GM12878 (cell line): ENCODE measurements at regions not wholly inside any gene's neighbourhood (a gene's known extent, or its start where the extent isn't known, plus 50 kb on each side); places are given as distances from the start of the nearest gene placed in this dataset.

Source experiments
- BACH1 ChIP-seq: fragments of 450-650 bp; IDR thresholded peaks from 2 replicates; pipeline ENCODE4 v1.6.1; 2017; ENCODE audit warnings: mild to moderate bottlenecking, borderline replicate concordance
- BCL11A ChIP-seq: IDR thresholded peaks from 2 replicates; pipeline ENCODE4 v1.6.1; 2011; ENCODE audit warnings: low read depth, low read length
- DPF2 ChIP-seq: fragments of 450-650 bp; IDR thresholded peaks from 2 replicates; pipeline ENCODE4 v1.6.1; 2017; ENCODE audit warnings: mild to moderate bottlenecking
- EGR1 ChIP-seq, 2 experiments: IDR thresholded peaks; 1 replicate in 1 of 2; 2 replicates in 1 of 2; pipeline ENCODE4 v1.6.1; 2011 to 2012; ENCODE audit warnings: low read depth in 2 of 2, low read length in 2 of 2, borderline replicate concordance in 1 of 2, mild to moderate bottlenecking in 1 of 2, moderate library complexity in 1 of 2
- MXI1 ChIP-seq: fragments of 150-350 bp; IDR thresholded peaks from 2 replicates; pipeline ENCODE4 v1.6.1; 2011; ENCODE audit warnings: low read depth, mild to moderate bottlenecking, inconsistent platforms, low read length, improper control_type of control experiment
- SMAD1 ChIP-seq: fragments of 450-650 bp; IDR thresholded peaks from 2 replicates; pipeline ENCODE4 v1.6.1; 2018; ENCODE audit warnings: mild to moderate bottlenecking, low read depth; ENCODE audit not compliant: partially characterized antibody
- SP1 ChIP-seq: IDR thresholded peaks from one replicate; pipeline ENCODE4 v1.6.1; 2011; ENCODE audit warnings: low read depth, low read length
- SREBF1 ChIP-seq: IDR thresholded peaks from 2 replicates; pipeline ENCODE4 v1.6.1; 2012; ENCODE audit warnings: mild to moderate bottlenecking, low read length
- SUZ12 ChIP-seq: fragments of 200-600 bp; sonication (generic); IDR thresholded peaks from one replicate; pipeline ENCODE4 v1.6.1; 2018; ENCODE audit warnings: antibody characterized with exemption, mild to moderate bottlenecking; ENCODE audit not compliant: unreplicated experiment
- TARDBP ChIP-seq: IDR thresholded peaks from 2 replicates; pipeline ENCODE4 v1.6.1; 2016; ENCODE audit warnings: borderline replicate concordance
- TBL1XR1 ChIP-seq: IDR thresholded peaks from 2 replicates; pipeline ENCODE4 v1.6.1; 2012; ENCODE audit warnings: low read depth, low read length, improper control_type of control experiment
- TCF3 ChIP-seq: IDR thresholded peaks from 2 replicates; pipeline ENCODE4 v1.6.1; 2012; ENCODE audit warnings: low read depth, mild to moderate bottlenecking, low read length, borderline replicate concordance; ENCODE audit not compliant: insufficient read depth
- TF ChIP-seq, protein P1 (sequence below): fragments of 150-350 bp; IDR thresholded peaks from 2 replicates; pipeline ENCODE4 v1.6.1; 2016; ENCODE audit warnings: low read depth, low read length
- TF ChIP-seq, protein P2 (sequence below): fragments of 150-350 bp; IDR thresholded peaks from 2 replicates; pipeline ENCODE4 v1.6.1; 2014; ENCODE audit warnings: mild to moderate bottlenecking, low read depth, low read length
- TF ChIP-seq, protein P3 (sequence below): fragments of 450-650 bp; IDR thresholded peaks from 2 replicates; pipeline ENCODE4 v1.6.1; 2018; ENCODE audit warnings: mild to moderate bottlenecking, low read depth, moderate library complexity; ENCODE audit not compliant: partially characterized antibody
- TF ChIP-seq, protein P4 (sequence below): fragments of 450-650 bp; formaldehyde crosslinking; IDR thresholded peaks from 2 replicates; pipeline ENCODE4 v1.4.0; 2022; ENCODE audit warnings: mild to moderate bottlenecking, moderate library complexity
- TF ChIP-seq, protein P5 (sequence below): fragments of 450-650 bp; IDR thresholded peaks from 2 replicates; pipeline ENCODE4 v1.6.1; 2017; ENCODE audit warnings: low read depth, mild to moderate bottlenecking, moderate library complexity

DNA sequence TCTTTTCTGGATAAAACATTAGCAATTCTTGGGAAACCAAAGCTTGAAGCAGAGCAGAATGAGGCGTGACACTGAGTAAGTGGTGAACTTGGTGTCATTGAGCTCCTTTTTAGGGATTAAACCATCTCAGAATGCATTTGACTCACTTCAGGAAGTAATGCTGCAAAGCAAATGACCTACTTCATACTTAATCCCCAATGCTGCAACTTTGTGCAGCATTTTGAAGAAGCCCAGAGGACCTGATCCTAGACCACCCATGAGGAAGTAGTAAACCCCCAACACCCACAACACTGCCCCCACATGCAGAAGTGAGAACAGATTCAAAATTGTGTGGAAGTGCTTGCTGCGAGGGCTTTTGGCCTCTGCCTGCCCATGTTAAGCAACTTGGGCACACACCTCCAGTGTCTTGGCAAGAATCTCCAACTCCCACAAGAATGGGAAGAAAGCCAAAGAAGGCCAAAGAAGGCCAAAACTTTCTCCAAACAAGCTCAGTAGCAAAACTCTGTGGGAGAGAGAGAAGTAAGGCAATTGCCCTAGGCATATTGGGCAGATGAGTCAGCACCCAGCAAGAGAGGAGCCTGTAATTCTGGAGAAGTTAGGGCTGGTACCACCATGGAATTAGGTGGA is 69.2 kb upstream of the ETV6 start (continued):
- TF ChIP-seq, protein P1, sequence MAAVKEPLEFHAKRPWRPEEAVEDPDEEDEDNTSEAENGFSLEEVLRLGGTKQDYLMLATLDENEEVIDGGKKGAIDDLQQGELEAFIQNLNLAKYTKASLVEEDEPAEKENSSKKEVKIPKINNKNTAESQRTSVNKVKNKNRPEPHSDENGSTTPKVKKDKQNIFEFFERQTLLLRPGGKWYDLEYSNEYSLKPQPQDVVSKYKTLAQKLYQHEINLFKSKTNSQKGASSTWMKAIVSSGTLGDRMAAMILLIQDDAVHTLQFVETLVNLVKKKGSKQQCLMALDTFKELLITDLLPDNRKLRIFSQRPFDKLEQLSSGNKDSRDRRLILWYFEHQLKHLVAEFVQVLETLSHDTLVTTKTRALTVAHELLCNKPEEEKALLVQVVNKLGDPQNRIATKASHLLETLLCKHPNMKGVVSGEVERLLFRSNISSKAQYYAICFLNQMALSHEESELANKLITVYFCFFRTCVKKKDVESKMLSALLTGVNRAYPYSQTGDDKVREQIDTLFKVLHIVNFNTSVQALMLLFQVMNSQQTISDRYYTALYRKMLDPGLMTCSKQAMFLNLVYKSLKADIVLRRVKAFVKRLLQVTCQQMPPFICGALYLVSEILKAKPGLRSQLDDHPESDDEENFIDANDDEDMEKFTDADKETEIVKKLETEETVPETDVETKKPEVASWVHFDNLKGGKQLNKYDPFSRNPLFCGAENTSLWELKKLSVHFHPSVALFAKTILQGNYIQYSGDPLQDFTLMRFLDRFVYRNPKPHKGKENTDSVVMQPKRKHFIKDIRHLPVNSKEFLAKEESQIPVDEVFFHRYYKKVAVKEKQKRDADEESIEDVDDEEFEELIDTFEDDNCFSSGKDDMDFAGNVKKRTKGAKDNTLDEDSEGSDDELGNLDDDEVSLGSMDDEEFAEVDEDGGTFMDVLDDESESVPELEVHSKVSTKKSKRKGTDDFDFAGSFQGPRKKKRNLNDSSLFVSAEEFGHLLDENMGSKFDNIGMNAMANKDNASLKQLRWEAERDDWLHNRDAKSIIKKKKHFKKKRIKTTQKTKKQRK: no peak
- TF ChIP-seq, protein P2, sequence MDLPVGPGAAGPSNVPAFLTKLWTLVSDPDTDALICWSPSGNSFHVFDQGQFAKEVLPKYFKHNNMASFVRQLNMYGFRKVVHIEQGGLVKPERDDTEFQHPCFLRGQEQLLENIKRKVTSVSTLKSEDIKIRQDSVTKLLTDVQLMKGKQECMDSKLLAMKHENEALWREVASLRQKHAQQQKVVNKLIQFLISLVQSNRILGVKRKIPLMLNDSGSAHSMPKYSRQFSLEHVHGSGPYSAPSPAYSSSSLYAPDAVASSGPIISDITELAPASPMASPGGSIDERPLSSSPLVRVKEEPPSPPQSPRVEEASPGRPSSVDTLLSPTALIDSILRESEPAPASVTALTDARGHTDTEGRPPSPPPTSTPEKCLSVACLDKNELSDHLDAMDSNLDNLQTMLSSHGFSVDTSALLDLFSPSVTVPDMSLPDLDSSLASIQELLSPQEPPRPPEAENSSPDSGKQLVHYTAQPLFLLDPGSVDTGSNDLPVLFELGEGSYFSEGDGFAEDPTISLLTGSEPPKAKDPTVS: no peak
- TF ChIP-seq MXI1 (no peak), DPF2 (0 out of 2 replicates have a peak, but pooled peaks have one; percentile 88), TBL1XR1 (no peak; the same call in 1 of the 2 replicates), BCL11A (peak; percentile 90), SUZ12 (no peak), SP1 (peak; percentile 44), SMAD1 (no peak), EGR1 (IDR thresholded peaks at IDR 0.05; ENCODE audit: borderline replicate concordance in 1 of 2, low read depth in 2 of 2, low read length in 2 of 2) (peak in 1 of 2 experiments; percentile 27; a peak in 1 of 3 replicates), BACH1 (no peak), SREBF1 (no peak), TARDBP (no peak), TCF3 (no peak)
- TF ChIP-seq, protein P3, sequence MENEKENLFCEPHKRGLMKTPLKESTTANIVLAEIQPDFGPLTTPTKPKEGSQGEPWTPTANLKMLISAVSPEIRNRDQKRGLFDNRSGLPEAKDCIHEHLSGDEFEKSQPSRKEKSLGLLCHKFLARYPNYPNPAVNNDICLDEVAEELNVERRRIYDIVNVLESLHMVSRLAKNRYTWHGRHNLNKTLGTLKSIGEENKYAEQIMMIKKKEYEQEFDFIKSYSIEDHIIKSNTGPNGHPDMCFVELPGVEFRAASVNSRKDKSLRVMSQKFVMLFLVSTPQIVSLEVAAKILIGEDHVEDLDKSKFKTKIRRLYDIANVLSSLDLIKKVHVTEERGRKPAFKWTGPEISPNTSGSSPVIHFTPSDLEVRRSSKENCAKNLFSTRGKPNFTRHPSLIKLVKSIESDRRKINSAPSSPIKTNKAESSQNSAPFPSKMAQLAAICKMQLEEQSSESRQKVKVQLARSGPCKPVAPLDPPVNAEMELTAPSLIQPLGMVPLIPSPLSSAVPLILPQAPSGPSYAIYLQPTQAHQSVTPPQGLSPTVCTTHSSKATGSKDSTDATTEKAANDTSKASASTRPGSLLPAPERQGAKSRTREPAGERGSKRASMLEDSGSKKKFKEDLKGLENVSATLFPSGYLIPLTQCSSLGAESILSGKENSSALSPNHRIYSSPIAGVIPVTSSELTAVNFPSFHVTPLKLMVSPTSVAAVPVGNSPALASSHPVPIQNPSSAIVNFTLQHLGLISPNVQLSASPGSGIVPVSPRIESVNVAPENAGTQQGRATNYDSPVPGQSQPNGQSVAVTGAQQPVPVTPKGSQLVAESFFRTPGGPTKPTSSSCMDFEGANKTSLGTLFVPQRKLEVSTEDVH: no peak
- TF ChIP-seq, protein P4, sequence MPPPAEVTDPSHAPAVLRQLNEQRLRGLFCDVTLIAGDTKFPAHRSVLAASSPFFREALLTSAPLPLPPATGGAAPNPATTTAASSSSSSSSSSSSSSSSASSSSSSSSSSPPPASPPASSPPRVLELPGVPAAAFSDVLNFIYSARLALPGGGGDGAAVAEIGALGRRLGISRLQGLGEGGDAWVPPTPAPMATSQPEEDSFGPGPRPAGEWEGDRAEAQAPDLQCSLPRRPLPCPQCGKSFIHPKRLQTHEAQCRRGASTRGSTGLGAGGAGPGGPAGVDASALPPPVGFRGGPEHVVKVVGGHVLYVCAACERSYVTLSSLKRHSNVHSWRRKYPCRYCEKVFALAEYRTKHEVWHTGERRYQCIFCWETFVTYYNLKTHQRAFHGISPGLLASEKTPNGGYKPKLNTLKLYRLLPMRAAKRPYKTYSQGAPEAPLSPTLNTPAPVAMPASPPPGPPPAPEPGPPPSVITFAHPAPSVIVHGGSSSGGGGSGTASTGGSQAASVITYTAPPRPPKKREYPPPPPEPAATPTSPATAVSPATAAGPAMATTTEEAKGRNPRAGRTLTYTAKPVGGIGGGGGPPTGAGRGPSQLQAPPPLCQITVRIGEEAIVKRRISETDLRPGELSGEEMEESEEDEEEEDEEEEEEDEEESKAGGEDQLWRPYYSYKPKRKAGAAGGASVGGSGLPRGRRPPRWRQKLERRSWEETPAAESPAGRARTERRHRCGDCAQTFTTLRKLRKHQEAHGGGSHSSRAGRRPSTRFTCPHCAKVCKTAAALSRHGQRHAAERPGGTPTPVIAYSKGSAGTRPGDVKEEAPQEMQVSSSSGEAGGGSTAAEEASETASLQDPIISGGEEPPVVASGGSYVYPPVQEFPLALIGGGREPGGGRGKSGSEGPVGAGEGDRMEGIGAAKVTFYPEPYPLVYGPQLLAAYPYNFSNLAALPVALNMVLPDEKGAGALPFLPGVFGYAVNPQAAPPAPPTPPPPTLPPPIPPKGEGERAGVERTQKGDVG (CRISPR knock-in tag): no peak
- TF ChIP-seq, protein P5, sequence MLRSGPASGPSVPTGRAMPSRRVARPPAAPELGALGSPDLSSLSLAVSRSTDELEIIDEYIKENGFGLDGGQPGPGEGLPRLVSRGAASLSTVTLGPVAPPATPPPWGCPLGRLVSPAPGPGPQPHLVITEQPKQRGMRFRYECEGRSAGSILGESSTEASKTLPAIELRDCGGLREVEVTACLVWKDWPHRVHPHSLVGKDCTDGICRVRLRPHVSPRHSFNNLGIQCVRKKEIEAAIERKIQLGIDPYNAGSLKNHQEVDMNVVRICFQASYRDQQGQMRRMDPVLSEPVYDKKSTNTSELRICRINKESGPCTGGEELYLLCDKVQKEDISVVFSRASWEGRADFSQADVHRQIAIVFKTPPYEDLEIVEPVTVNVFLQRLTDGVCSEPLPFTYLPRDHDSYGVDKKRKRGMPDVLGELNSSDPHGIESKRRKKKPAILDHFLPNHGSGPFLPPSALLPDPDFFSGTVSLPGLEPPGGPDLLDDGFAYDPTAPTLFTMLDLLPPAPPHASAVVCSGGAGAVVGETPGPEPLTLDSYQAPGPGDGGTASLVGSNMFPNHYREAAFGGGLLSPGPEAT: no peak; the same call in none of the 2 replicates
